ENCODE measurements at regions not wholly inside any gene's neighbourhood (a gene's known extent, or its start where the extent isn't known, plus 50 kb on each side); places are given as distances from the start of the nearest gene placed in this dataset.

DNA sequence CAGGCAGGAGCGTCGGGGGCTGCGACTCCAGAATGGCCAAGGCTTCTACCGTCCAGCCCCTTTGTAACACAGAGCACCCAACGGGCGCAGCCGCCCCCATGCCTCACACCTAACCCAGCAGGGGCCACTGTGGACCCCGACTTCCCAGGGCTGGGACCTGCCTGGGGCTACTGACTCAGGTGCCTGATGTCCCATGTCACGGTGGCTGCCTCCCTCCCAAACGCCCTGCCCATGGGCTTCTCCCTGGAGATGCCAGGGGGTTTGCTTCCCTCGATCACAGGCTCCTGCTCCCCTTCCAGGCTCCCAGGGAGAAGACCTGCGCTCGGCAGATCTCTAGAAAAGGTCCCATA is 84.0 kb downstream of the MYEOV start:
- no peak for DNase-seq (ENCODE audit: low spot score)

GRCh38 chr11:69378303-69379141 is 84.6 kb downstream of the MYEOV start:
- DNase-seq (ENCODE audit: low spot score) = peak; percentile 88

- DNase-seq (ENCODE audit: low spot score) = peak; percentile 73
Observed at GRCh38 chr11:69380451-69380901, 86.5 kb downstream of the MYEOV start.

DNA sequence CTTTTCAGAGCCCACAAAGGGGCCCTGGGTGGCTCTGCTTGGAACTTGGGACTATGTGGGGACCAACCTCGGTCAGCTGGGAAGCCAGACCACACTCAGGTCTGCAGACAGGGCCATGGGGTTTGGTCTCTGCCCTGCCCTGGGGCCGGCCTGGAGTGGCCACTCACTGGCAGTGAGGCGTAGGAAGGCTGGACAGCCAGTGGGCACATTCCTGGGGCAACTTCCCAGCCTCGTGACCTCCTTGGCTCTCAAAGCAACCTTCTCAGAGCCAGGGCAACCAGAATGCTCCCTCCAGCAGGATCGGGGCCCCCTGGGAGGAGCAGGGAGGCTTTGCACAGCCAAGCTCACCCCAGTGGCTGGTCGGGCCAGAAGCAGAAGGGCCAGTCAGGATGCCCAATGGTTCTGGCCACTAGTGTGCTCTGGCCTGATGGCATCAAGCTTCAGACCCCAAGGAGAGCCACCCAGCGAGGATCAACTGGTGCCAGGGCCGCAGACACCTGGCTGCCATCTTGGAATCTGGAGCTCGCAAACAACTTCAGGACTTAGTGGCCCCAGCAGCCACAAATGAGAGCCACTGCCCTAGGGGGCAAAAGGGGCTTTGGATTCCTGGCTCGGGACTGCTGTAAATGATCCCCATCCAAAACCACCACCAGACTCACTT is 87.1 kb downstream of the MYEOV start:
- DNase-seq (ENCODE audit: low spot score) = peak; percentile 88

GRCh38 chr11:69381681-69382130 is 87.8 kb downstream of the MYEOV start:
- no peak for DNase-seq (ENCODE audit: low spot score)

DNA sequence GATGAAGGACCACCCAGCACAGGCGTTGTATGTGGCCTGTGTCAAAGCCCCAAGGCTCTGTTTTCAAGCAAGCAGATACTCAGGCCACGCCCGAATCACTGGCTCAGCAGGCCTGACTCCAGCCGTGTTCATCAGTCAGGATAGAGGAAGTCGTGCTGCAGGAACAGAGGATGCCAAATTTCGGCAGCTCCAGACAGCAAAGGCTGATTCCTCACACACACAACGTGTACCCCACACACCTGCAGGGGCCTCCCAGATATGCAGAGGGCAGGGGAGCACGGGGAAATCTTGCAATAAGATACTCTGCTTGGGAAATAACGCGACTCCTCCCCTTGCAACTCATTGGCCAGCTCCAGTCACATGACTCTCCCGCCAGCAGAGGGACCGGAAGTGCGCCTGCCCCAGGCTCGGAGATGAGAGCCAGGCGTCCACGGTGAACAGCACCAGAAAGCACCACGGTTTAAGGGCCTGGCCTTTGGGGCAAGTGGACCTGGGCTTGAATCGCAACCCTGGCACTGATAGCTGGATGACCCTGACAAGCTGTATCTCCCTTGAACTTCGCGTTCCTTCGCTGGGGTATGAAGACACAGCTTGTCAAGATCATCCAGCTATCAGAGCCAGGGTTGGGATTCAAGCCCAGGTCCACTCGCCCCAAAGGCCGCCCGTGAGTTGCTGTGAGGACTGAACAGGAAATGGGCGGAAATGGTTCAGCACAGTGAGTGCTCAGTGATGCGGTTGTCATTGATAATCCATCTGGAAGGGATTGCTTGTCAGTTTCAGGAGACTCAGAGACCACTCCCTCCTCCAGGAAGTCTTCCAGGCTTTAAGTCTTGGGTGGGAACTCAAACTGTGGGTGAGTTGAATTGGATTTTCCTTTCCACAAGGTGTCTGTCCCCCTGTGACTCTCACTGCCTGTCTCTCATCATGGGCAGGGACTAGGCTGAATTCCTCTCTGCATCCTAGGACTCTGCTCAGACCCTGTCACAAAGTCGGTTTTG is 88.5 kb downstream of the MYEOV start:
- peak; percentile 88 for DNase-seq (ENCODE audit: low spot score)

DNA sequence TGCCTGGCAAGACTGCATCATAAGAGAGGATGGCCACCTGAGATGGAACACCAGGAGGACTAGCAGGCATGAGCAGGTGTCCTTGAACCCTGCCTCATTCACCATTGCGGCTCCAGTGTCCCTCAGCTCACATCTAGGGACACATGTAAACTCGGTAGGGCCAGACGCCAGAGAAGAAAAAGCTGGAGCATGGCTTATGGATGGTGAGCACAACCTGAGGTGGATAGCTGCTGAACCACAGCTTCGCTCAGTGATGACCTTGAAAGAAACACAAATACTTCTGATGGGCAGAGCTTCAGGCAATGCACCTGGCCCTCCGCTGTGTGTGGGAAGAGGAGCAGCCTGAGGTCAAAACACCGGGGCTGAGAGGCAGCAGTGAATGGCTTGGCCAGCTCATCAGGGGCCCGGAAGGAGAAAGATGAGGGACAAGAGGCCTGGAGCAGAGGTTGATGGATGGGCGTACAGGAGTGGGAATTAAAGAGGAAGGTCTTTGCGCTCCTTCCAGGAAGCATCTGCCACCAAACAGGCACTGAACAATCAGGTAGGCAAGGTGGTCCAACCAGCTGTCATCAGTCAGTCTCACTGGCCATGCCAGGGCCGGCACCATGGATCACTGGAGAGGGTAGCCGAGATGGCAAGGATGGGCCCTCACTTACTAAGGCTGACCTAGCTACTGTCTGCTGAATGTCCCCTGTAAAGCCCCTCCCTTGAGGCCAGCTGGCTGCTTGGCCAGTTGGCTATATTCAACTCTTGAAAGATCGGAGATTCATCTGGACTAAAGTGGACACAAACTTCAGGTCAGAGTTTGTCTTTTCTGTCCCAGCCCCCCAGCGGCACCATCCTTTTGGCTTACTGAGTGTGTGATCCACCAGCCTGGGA is 89.7 kb downstream of the MYEOV start:
- peak; percentile 65 for DNase-seq (ENCODE audit: low spot score)

DNA sequence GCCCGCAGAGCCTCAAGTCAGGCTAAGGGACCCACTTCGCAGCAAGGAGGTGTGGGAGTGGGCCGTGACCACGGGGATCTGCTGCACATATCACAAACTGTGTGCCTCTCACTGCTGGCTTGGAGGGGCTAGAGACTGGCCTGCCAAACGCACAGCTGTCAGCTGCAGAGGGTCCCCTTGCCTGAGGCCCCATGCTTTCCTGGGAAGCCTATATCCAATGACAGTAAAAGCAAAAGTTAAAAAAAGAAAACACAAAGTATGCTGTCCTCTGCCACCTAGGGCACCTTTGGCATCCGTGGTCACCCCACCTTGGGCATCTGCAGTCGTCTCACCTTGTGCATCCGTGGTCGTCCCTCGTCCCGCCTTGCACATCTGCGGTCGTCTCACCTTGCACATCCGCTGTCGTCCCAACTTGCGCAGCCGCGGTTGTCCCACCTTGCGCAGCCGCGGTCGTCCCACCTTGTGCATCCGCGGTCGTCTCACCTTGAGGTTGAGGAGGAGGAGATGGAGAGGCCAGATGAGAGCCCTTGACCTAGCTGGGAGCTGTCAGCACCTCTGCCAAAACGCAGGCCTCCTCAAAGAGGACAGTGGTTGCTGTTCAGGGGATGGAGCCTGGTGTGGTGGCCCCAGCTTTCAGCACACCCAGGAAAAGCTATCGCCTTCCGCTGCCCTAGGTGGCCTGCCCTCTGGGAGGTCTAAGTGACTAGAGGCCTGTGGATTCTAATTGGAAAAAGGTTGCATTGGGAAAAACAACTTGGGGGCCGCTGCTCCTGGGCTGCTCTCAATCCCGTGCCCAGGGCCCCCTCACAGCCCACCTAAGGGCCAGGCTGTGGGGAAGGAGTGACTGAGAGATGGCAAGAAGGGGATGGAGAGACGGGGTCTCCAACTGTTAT is 90.5 kb downstream of the MYEOV start:
- DNase-seq (ENCODE audit: low spot score) = peak; percentile 88

DNA sequence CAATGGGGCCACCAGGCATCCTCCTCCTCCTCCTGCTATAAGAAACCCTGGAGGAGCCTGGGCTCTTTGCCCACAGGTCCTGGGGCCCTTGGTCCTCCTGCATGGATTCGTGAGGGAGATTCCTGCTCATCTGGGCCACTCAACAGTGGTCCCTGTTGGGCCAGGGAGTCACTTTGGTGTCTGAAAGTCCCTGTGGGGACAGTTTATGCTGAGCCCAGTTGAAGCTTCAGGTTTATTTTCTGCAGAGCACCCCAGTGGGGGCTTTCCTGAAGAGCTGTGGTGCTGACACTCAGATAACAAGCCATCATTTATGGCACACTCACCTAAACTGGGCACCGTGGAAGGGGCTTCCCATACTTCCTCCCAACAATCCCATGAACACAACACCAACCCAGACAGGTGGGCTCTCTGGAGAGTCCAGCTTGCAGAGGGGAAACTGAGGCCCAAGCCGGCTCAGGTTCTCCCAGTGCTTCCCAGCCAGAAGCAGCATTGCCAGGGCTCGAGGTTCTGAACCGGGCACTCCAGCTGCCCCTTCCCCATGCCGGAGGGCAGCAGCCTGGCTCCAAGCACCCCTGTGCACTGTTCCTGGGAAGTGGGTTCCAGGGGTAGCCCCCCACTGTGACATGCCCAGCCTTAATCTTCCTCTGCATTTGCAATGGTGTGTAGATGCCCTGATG is 91.3 kb downstream of the MYEOV start:
- DNase-seq (ENCODE audit: low spot score) = peak; percentile 80

- peak; percentile 47 for DNase-seq (ENCODE audit: low spot score)
Observed at GRCh38 chr11:69385832-69386427, 92.0 kb downstream of the MYEOV start.

DNA sequence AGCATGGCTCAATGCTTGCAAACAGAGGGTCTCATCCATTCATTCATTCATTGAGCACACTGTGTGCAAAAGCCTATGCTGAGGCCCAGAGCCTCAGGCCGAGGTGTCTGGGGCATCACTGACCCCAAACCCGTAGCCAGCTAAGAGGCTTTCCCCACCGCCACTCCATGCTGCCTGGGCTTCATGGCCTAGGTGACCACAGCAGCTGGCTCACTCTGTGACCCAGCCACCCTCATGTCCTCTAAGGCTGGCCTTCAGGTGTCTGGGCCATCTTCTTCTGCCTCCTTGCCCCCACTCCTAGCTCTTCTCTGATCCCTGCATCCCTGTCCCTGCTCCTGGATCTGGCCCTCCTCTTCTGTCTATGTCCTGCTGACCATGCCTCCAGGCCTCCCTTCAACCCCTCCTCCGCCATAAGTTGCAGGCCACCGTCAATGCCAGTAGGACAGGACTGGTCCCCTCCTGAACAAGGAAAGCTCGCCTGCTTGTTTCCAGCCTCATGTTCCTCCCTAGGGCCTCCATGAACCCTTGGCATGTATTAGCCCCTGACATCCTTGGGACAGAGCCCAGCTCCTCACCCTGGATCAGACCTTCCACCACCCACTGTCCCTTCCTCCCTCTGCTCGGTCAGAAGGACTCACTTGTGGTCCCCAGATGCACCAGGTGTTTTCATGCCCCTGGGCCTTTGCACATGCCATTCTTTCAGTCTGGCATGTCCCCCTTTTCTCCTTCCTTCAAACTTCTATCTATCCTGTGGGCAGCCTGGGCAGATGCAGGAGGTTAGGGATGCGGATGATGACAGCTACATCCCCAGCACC is 92.8 kb downstream of the MYEOV start:
- DNase-seq (ENCODE audit: low spot score) = peak; percentile 79

- no peak for DNase-seq (ENCODE audit: low spot score)
Observed at GRCh38 chr11:69387409-69387885, 93.5 kb downstream of the MYEOV start.

DNA sequence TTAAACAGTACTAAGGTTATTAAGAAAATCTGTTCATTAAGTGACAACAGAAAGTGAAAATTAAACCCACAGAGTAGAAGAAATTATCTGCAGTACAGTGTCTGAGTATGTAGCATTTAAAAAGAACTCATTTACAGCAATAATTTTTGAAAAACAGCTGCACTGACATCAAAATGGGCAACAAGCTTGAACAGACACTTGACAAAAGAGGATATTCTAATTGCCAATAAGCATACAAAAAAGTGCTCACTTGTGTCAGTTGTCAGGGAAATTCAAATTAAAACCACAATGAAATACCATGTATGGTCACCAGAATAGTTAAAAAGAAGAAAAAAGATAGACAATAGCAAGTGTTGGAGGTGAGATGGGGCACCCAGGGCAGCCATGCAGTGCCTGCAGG is 93.3 kb upstream of the LINC01488 start:
- DNase-seq (ENCODE audit: low spot score) = no peak

- DNase-seq (ENCODE audit: low spot score) = no peak
Observed at GRCh38 chr11:69388661-69389060, 92.8 kb upstream of the LINC01488 start.

GRCh38 chr11:69390561-69390960 is 90.9 kb upstream of the LINC01488 start:
- DNase-seq (ENCODE audit: low spot score) = peak; percentile 65

DNA sequence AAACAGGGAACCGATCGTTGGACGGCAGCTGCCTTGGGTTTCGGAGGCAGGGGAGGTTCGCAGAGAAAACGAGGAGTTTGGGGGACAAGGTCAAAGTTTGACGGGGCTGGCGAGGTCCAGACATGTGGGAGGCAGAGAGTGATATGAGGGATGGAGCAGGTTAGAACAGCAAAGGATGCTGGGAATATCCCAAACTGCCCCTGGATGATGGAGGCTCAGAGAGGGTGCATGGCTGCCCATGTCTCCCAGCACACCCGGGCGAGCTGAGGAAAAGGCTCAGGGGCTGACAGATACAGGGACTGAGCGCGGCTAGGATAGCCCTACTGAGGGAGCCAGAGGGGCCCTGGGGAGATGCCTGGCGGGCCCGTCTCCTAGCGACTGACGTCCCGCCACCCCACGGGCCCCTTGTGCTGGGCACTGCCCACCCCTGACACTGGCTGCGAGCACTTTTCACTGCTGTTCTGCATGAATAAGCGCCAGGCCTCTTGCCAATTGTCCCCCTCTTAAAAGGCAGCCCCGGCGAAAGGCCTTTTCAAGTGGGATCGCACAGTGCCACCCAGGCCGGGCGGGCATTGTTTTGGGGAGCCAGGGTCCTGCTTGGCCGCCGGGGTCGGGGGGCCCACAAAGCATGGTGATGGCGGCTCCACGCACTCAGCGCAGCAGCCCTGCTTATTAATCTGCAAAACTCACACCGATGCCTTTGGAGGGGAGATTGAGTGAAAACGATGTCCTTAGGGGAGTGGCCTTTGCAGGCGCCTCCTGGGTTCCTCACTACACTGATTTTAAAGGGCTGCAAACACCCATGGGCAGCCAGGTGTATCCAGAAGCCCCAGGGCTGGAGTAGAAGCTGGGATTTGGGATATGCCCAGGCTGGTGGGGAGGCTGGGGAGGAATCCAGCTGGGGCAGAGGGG is 90.0 kb upstream of the LINC01488 start:
- DNase-seq (ENCODE audit: low spot score) = peak; percentile 86
